IPS DF 6.9 (cell line): ENCODE measurements at regions not wholly inside any gene's neighbourhood (a gene's known extent, or its start where the extent isn't known, plus 50 kb on each side); places are given as distances from the start of the nearest gene placed in this dataset.

ENCODE experiments used
- DNase-seq: peaks from one replicate; pipeline ENCODE4 v3.0.0-alpha.2; 2013; ENCODE audit warnings: low read depth, low spot score
- H3K27ac ChIP-seq: one replicate; pipeline ENCODE4 v1.5.1; 2013; ENCODE audit warnings: low read length, control low read depth
- H3K27me3 ChIP-seq: 2 replicates; pipeline ENCODE4 v1.6.1; 2013; ENCODE audit warnings: mild to moderate bottlenecking, low read length; ENCODE audit not compliant: control insufficient read depth, insufficient read depth
- H3K36me3 ChIP-seq: 2 replicates; pipeline ENCODE4 v1.6.1; 2013; ENCODE audit warnings: low read length; ENCODE audit not compliant: control insufficient read depth, insufficient read depth
- H3K4me1 ChIP-seq: 2 replicates; pipeline ENCODE4 v1.6.1; 2013; ENCODE audit warnings: low read length; ENCODE audit not compliant: control insufficient read depth, insufficient read depth
- H3K4me3 ChIP-seq: 2 replicates; pipeline ENCODE4 v1.5.1; 2013; ENCODE audit warnings: mild to moderate bottlenecking, low read length
- H3K9me3 ChIP-seq: 2 replicates; pipeline ENCODE4 v1.6.1; 2013; ENCODE audit warnings: low read length, inconsistent platforms; ENCODE audit not compliant: control insufficient read depth, insufficient read depth
- WGBS: extraction: QIAGEN DNeasy Blood & Tissue Kit; methylation state at CpG from one replicate; pipeline ENCODE4 v1.1.7; 2013; ENCODE audit warnings: mixed read lengths, missing lambda C conversion rate; ENCODE audit not compliant: insufficient read length, insufficient coverage; 5-methylcytosine and 5-hydroxymethylcytosine counted together

- no peak overlapping the region for H3K27ac ChIP-seq
- no peak overlapping the region for H3K4me3 ChIP-seq
- no peaks in the 10 kb centered on the region for H3K36me3 ChIP-seq
- no peaks in the 10 kb centered on the region for H3K9me3 ChIP-seq
- DNase-seq = no peak
- H3K27me3 ChIP-seq = no peaks in the 10 kb centered on the region
- no peaks in the 10 kb centered on the region for H3K4me1 ChIP-seq
- WGBS = no CpG with 5 or more reads among the region's 3 CpGs
Measured at GRCh38 chr13:90222758-90223157, 1124.7 kb upstream of the MIR17HG start.

DNA sequence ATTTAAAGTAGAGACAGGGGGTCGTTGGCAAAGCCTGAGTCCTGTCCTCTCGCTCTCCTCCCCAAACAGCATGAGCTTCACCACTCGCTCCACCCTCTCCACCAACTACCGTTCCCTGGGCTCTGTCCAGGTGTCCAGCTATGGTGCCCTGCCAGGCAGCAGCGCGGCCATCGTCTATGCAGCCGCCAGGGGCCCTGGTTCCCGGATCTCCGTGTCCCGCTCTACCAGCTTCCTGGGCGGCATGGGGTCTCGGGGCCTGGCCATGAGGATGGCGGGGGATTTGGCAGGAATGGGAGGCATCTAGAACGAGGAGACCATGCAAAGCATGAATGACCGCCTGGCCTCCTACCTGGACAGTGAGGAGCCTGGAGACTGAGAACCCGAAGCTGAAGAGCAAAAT is 1117.2 kb upstream of the MIR17HG start:
- no peak for DNase-seq
- no CpG with 5 or more reads among the region's 17 CpGs for WGBS
- Histone ChIP-seq H3K4me1 (no peaks in the 10 kb centered on the region), H3K27me3 (no peaks in the 10 kb centered on the region), H3K4me3 (no peak overlapping the region), H3K27ac (no peak overlapping the region), H3K9me3 (no peaks in the 10 kb centered on the region), H3K36me3 (no peaks in the 10 kb centered on the region)

DNA sequence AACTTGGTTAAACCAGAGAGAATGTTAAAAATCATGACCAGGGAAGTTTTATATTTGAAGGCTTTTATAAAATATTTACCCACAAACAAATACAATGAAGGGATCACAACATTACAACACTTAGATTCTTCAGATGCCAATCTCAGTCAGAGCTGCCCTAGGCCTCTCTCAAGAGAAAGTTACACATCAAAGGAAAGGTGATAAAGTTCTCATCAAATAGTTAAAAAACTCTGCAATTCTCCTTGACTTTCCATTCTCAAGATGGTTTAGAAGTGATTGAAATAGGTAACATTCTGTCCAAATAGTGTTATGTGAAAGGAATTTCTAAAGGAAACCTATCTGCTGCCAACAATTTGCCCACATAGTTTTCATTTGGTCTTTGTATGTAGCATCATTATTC is 1115.2 kb upstream of the MIR17HG start:
- Histone ChIP-seq H3K27me3 (no peaks in the 10 kb centered on the region), H3K4me3 (no peak overlapping the region), H3K27ac (no peak overlapping the region), H3K36me3 (no peaks in the 10 kb centered on the region), H3K4me1 (no peaks in the 10 kb centered on the region), H3K9me3 (no peaks in the 10 kb centered on the region)
- DNase-seq = no peak

DNA sequence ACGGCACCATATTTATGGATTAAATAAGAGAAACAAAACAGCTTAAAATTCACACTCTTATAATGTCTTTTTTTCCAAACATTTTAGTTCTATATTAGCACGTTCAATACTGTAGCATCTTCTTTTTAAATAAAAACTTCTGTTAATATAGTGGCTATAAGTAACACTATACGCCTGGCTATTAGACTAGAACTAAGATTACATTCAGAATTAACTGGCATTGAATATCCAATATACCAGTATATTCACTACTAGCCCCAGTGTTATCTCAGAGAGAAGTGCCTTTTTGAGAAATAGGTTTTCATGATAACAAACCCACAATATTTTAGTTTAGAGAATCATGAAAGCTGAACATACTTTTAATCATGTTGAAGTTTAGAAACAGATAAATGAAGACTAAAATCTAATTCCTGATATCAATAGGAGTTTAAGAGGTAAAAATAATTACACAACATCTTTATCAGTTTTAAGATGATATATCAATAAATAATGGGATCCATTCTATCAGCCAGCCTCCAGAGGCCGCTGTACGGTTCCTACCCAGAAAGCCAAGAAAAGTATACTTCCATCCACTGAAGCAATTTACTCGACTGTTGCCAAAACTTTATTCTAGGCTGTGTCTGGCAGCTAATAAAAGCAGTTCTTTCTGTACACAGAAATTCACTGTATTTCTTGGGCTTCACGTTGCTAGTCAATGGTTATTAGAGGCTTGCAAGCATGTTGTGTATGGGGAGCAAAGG is 1113.4 kb upstream of the MIR17HG start:
- no peak overlapping the region for H3K4me3 ChIP-seq
- H3K4me1 ChIP-seq = no peaks in the 10 kb centered on the region
- no peaks in the 10 kb centered on the region for H3K36me3 ChIP-seq
- no peak overlapping the region for H3K27ac ChIP-seq
- no peak for DNase-seq
- no peaks in the 10 kb centered on the region for H3K9me3 ChIP-seq
- H3K27me3 ChIP-seq = no peaks in the 10 kb centered on the region
- WGBS = no CpG with 5 or more reads among the region's 7 CpGs

GRCh38 chr13:90237852-90238251 is 1109.6 kb upstream of the MIR17HG start:
- H3K27ac ChIP-seq = no peak overlapping the region
- H3K27me3 ChIP-seq = no peaks in the 10 kb centered on the region
- no peak for DNase-seq
- H3K4me1 ChIP-seq = no peaks in the 10 kb centered on the region
- no peaks in the 10 kb centered on the region for H3K36me3 ChIP-seq
- H3K4me3 ChIP-seq = no peak overlapping the region
- H3K9me3 ChIP-seq = no peaks in the 10 kb centered on the region

GRCh38 chr13:90238413-90238812 is 1109.1 kb upstream of the MIR17HG start:
- WGBS = no CpG with 5 or more reads among the region's 4 CpGs
- H3K27ac ChIP-seq = no peak overlapping the region
- H3K4me1 ChIP-seq = no peaks in the 10 kb centered on the region
- DNase-seq = no peak
- no peaks in the 10 kb centered on the region for H3K9me3 ChIP-seq
- no peak overlapping the region for H3K4me3 ChIP-seq
- no peaks in the 10 kb centered on the region for H3K36me3 ChIP-seq
- H3K27me3 ChIP-seq = no peaks in the 10 kb centered on the region

GRCh38 chr13:90239130-90239529 is 1108.4 kb upstream of the MIR17HG start:
- WGBS = no CpG with 5 or more reads among the region's 3 CpGs
- DNase-seq = no peak
- H3K4me3 ChIP-seq = no peak overlapping the region
- no peaks in the 10 kb centered on the region for H3K4me1 ChIP-seq
- no peak overlapping the region for H3K27ac ChIP-seq
- H3K36me3 ChIP-seq = no peaks in the 10 kb centered on the region
- H3K9me3 ChIP-seq = no peaks in the 10 kb centered on the region
- H3K27me3 ChIP-seq = no peaks in the 10 kb centered on the region

DNA sequence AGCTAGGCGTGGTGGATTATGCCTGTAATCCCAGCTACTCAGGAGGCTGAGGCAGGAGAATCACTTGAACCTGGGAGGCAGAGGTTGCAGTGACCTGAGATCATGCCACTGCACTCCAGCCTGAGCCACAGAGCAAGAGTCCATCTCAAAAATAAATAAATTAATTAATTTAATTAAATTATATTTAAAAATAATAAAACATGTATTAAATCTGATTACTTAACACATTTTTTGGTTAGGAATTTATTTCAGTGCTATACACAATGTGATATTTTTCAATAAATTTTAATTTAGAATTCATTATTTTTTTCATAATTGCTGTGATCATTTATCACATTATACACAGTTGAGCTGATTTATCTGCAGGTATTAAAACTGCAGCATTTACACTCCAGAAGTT is 1101.5 kb upstream of the MIR17HG start:
- H3K27ac ChIP-seq = no peak overlapping the region
- no peaks in the 10 kb centered on the region for H3K27me3 ChIP-seq
- WGBS = no CpG with 5 or more reads among the region's 1 CpG
- H3K4me3 ChIP-seq = no peak overlapping the region
- H3K4me1 ChIP-seq = no peaks in the 10 kb centered on the region
- no peak for DNase-seq
- H3K36me3 ChIP-seq = no peaks in the 10 kb centered on the region
- no peaks in the 10 kb centered on the region for H3K9me3 ChIP-seq

- Histone ChIP-seq H3K9me3 (no peaks in the 10 kb centered on the region), H3K36me3 (no peaks in the 10 kb centered on the region), H3K27ac (no peak overlapping the region), H3K4me3 (no peak overlapping the region), H3K4me1 (no peaks in the 10 kb centered on the region), H3K27me3 (no peaks in the 10 kb centered on the region)
- no peak for DNase-seq
- WGBS = no CpG with 5 or more reads among the region's 3 CpGs
Measured at GRCh38 chr13:90246687-90247345, 1100.7 kb upstream of the MIR17HG start.

- no CpG with 5 or more reads among the region's 5 CpGs for WGBS
- H3K27ac ChIP-seq = no peak overlapping the region
- H3K9me3 ChIP-seq = no peaks in the 10 kb centered on the region
- H3K4me1 ChIP-seq = no peaks in the 10 kb centered on the region
- no peaks in the 10 kb centered on the region for H3K36me3 ChIP-seq
- no peak for DNase-seq
- no peaks in the 10 kb centered on the region for H3K27me3 ChIP-seq
- H3K4me3 ChIP-seq = no peak overlapping the region
Measured at GRCh38 chr13:90253806-90254205, 1093.7 kb upstream of the MIR17HG start.

DNA sequence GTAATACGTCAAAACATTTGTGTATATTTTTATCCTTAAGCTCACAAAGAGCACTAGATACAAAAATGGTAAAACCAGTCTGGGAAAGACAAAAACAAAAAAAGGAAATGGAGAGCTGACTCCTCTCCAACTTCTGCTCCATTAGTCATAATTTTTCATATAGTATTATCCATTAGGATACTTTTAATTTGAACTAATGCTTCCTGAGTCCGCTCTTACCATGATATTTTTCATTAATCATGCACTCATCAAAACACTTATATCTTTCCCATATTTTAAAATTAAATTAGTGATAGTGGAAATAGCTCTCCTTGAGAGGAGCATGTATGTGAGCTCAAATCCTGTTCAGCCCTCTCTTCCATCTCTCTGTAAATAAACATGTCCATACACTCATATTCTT is 1093.0 kb upstream of the MIR17HG start:
- Histone ChIP-seq H3K4me3 (no peak overlapping the region), H3K36me3 (no peaks in the 10 kb centered on the region), H3K27ac (no peak overlapping the region), H3K4me1 (no peaks in the 10 kb centered on the region), H3K27me3 (no peaks in the 10 kb centered on the region), H3K9me3 (no peaks in the 10 kb centered on the region)
- DNase-seq = no peak
- WGBS = 100% methylated on average over 1 of the region's 2 CpGs
